Upper lobe of right lung (tissue), 1 donor: ENCODE measurements at regions not wholly inside any gene's neighbourhood (a gene's known extent, or its start where the extent isn't known, plus 50 kb on each side); places are given as distances from the start of the nearest gene placed in this dataset.

Experiments
- ATAC-seq: fragments of 200-7000 bp; cut with Tn5 transposase; one replicate; pipeline ENCODE4 v1.9.1; 2020; ENCODE audit warnings: mild to moderate bottlenecking, moderate library complexity
- DNase-seq: peaks from one replicate; pipeline ENCODE4 v3.0.0-alpha.2; 2020
- H3K27ac ChIP-seq: fragments of 200-600 bp; one replicate; pipeline ENCODE4 v1.8.0; 2022
- H3K27me3 ChIP-seq: fragments of 200-600 bp; one replicate; pipeline ENCODE4 v1.8.0; 2022; ENCODE audit warnings: mild to moderate bottlenecking
- H3K36me3 ChIP-seq: fragments of 200-600 bp; one replicate; pipeline ENCODE4 v1.8.0; 2022
- H3K4me1 ChIP-seq: fragments of 200-600 bp; one replicate; pipeline ENCODE4 v1.8.0; 2022
- H3K4me3 ChIP-seq: fragments of 200-600 bp; one replicate; pipeline ENCODE4 v1.8.0; 2022; ENCODE audit warnings: mild to moderate bottlenecking
- H3K9me3 ChIP-seq: fragments of 200-600 bp; one replicate; pipeline ENCODE4 v1.8.0; 2022
- CTCF ChIP-seq: fragments of 200-600 bp; IDR thresholded peaks from one replicate; pipeline ENCODE4 v1.8.0; 2022; ENCODE audit warnings: antibody characterized with exemption
- intact Hi-C: fragments of 100-400 bp; cut with DNase I; formaldehyde crosslinking; loops from one replicate; pipeline ENCODE4 v1.11.0; 2022
- donor health status: DM: no; HTN: yes; CAD: no; lungs with severe emphysema.

- intact Hi-C loops = no loop called here
- Histone ChIP-seq H3K27ac (no peak overlapping the region), H3K4me1 (no peaks in the 10 kb centered on the region), H3K27me3 (no peaks in the 10 kb centered on the region), H3K36me3 (no peaks in the 10 kb centered on the region), H3K4me3 (no peak overlapping the region), H3K9me3 (no peaks in the 10 kb centered on the region)
- DNase-seq (no peak), ATAC-seq (peak; percentile 69)
- TF ChIP-seq CTCF = no peak
Measured at GRCh38 chr6:134117409-134117808, 65.0 kb upstream of the SLC2A12 start.

GRCh38 chr6:134115715-134116074, 63.3 kb upstream of the SLC2A12 start:
- intact Hi-C loops = no loop called here
- Histone ChIP-seq H3K9me3 (no peaks in the 10 kb centered on the region), H3K4me1 (no peaks in the 10 kb centered on the region), H3K27ac (no peak overlapping the region), H3K36me3 (no peaks in the 10 kb centered on the region), H3K27me3 (no peaks in the 10 kb centered on the region), H3K4me3 (no peak overlapping the region)
- no peak for TF ChIP-seq CTCF
- DNase-seq = no peak
- no peak for ATAC-seq

- H3K36me3 ChIP-seq = no peaks in the 10 kb centered on the region
- H3K9me3 ChIP-seq = no peaks in the 10 kb centered on the region
- no peaks in the 10 kb centered on the region for H3K27me3 ChIP-seq
- no peak overlapping the region for H3K4me3 ChIP-seq
- H3K4me1 ChIP-seq = no peaks in the 10 kb centered on the region
- DNase-seq = no peak
- TF ChIP-seq CTCF = no peak
- H3K27ac ChIP-seq = no peak overlapping the region
- no peak for ATAC-seq
- intact Hi-C loops = no loop called here
Measured at GRCh38 chr6:134114918-134115714, 62.7 kb upstream of the SLC2A12 start.

GRCh38 chr6:134114489-134114888, 62.1 kb upstream of the SLC2A12 start:
- intact Hi-C loops = no loop called here
- H3K9me3 ChIP-seq = no peaks in the 10 kb centered on the region
- no peak for ATAC-seq

GRCh38 chr6:134111726-134112125, 59.3 kb upstream of the SLC2A12 start:
- H3K9me3 ChIP-seq = no peaks in the 10 kb centered on the region
- no peak overlapping the region for H3K4me3 ChIP-seq
- no peak overlapping the region for H3K27ac ChIP-seq
- H3K36me3 ChIP-seq = no peaks in the 10 kb centered on the region
- ATAC-seq = no peak
- no peaks in the 10 kb centered on the region for H3K27me3 ChIP-seq
- no peaks in the 10 kb centered on the region for H3K4me1 ChIP-seq
- TF ChIP-seq CTCF = no peak
- intact Hi-C loops = no loop called here
- no peak for DNase-seq

More at GRCh38 chr6:134114489-134114888, 62.1 kb upstream of the SLC2A12 start:
- Histone ChIP-seq H3K27me3 (no peaks in the 10 kb centered on the region), H3K27ac (no peak overlapping the region), H3K4me1 (no peaks in the 10 kb centered on the region), H3K36me3 (no peaks in the 10 kb centered on the region), H3K4me3 (no peak overlapping the region)
- no peak for TF ChIP-seq CTCF
- no peak for DNase-seq
